ENCODE measurements at regions not wholly inside any gene's neighbourhood (a gene's known extent, or its start where the extent isn't known, plus 50 kb on each side); places are given as distances from the start of the nearest gene placed in this dataset.

GRCh38 chr2:164032995-164033394 is 297.2 kb upstream of the FIGN start:
- H3K27me3 ChIP-seq (ENCODE audit: control insufficient read depth, insufficient read depth, low read length): no peaks in the 10 kb centered on the region
- no peaks in the 10 kb centered on the region for H3K9me3 ChIP-seq (ENCODE audit: control insufficient read depth, insufficient read depth, low read length)
- ChIA-PET POLR2A (no interaction called here), CTCF (no interaction called here)
- no peak overlapping the region for H3K27ac ChIP-seq (ENCODE audit: low read depth, low read length)
- H3K4me3 ChIP-seq (ENCODE audit: low read depth, low read length): no peak overlapping the region
- no peak for DNase-seq (ENCODE audit: low read depth, low spot score)
- TF ChIP-seq, protein P1, sequence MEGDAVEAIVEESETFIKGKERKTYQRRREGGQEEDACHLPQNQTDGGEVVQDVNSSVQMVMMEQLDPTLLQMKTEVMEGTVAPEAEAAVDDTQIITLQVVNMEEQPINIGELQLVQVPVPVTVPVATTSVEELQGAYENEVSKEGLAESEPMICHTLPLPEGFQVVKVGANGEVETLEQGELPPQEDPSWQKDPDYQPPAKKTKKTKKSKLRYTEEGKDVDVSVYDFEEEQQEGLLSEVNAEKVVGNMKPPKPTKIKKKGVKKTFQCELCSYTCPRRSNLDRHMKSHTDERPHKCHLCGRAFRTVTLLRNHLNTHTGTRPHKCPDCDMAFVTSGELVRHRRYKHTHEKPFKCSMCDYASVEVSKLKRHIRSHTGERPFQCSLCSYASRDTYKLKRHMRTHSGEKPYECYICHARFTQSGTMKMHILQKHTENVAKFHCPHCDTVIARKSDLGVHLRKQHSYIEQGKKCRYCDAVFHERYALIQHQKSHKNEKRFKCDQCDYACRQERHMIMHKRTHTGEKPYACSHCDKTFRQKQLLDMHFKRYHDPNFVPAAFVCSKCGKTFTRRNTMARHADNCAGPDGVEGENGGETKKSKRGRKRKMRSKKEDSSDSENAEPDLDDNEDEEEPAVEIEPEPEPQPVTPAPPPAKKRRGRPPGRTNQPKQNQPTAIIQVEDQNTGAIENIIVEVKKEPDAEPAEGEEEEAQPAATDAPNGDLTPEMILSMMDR (IDR thresholded peaks at IDR 0.05; ENCODE audit: low read depth, low read length): no peak

- DNase-seq (ENCODE audit: low read depth, low spot score): no peak
- TF ChIP-seq, protein P1 (IDR thresholded peaks at IDR 0.05; ENCODE audit: low read depth, low read length): no peak
- Histone ChIP-seq H3K27me3 (ENCODE audit: control insufficient read depth, insufficient read depth, low read length) (no peaks in the 10 kb centered on the region), H3K4me3 (ENCODE audit: low read depth, low read length) (no peak overlapping the region), H3K27ac (ENCODE audit: low read depth, low read length) (no peak overlapping the region), H3K9me3 (ENCODE audit: control insufficient read depth, insufficient read depth, low read length) (no peaks in the 10 kb centered on the region)
- POLR2A ChIA-PET: no interaction called here
- CTCF ChIA-PET: no interaction called here
Observed at GRCh38 chr2:164030623-164031022, 294.8 kb upstream of the FIGN start.

DNA sequence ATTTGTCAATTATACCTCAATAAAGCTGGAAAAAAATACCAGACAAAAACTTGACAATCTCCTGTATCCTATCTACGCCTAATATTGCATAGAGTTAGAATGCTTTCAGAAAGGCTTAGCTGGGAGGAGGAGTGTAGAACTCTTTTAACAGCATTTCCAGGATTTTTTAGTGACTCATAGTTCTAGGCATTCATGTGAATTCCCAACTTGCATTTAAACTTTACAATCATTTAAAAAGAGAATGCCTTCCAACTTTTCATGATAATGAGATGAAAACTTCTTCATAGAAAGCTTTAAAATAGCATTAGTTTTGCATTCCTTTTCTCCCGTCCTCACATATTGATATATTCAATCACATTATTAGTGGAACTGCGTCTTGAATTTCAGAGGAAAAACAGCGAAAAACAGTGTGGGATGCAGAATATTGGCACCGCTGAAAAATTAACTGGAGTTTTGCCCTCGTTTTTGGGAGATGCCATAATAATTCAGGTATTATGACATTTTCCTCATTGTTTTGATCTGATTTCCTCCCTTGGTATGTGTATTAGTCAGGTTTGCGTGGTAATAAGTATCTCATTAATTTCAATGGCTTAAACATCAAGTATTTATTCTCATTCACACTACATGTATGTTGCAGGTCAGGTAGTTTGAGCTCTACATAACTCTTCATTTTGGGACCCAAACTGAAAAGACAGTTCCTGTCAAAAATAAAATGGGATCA is 293.2 kb upstream of the FIGN start:
- TF ChIP-seq, protein P1 (IDR thresholded peaks at IDR 0.05; ENCODE audit: low read depth, low read length): no peak
- no peaks in the 10 kb centered on the region for H3K9me3 ChIP-seq (ENCODE audit: control insufficient read depth, insufficient read depth, low read length)
- ChIA-PET CTCF (no interaction called here), POLR2A (no interaction called here)
- H3K27ac ChIP-seq (ENCODE audit: low read depth, low read length): no peak overlapping the region
- no peak for DNase-seq (ENCODE audit: low read depth, low spot score)
- H3K4me3 ChIP-seq (ENCODE audit: low read depth, low read length): no peak overlapping the region
- no peaks in the 10 kb centered on the region for H3K27me3 ChIP-seq (ENCODE audit: control insufficient read depth, insufficient read depth, low read length)

- no peaks in the 10 kb centered on the region for H3K9me3 ChIP-seq (ENCODE audit: control insufficient read depth, insufficient read depth, low read length)
- no peak overlapping the region for H3K27ac ChIP-seq (ENCODE audit: low read depth, low read length)
- ChIA-PET POLR2A (no interaction called here), CTCF (no interaction called here)
- DNase-seq (ENCODE audit: low read depth, low spot score): no peak
- no peaks in the 10 kb centered on the region for H3K27me3 ChIP-seq (ENCODE audit: control insufficient read depth, insufficient read depth, low read length)
- TF ChIP-seq, protein P1 (IDR thresholded peaks at IDR 0.05; ENCODE audit: low read depth, low read length): no peak
- H3K4me3 ChIP-seq (ENCODE audit: low read depth, low read length): no peak overlapping the region
Observed at GRCh38 chr2:164024396-164024795, 288.6 kb upstream of the FIGN start.

DNA sequence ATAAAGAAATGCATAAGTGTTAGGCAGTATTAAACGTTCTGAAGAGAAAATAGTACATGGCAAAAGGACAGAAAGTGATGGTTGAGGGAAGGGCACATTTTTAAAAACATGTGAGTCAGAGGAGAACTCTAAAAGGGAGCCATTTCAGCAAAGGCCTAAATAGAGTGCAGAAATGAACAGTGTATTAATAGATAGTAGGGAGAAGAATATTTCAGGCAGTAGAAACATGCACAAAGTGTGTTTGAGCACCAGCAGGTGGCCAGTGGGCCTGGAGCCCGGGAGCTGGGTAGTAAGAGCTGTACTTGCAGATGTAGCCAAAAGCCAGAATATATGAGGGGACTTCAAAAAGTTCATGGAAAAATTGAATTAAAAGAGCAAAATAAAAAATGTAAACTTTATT is 288.1 kb upstream of the FIGN start:
- ChIA-PET POLR2A (no interaction called here), CTCF (no interaction called here)
- TF ChIP-seq, protein P1 (IDR thresholded peaks at IDR 0.05; ENCODE audit: low read depth, low read length): no peak
- no peak for DNase-seq (ENCODE audit: low read depth, low spot score)
- Histone ChIP-seq H3K27ac (ENCODE audit: low read depth, low read length) (no peak overlapping the region), H3K4me3 (ENCODE audit: low read depth, low read length) (no peak overlapping the region), H3K9me3 (ENCODE audit: control insufficient read depth, insufficient read depth, low read length) (no peaks in the 10 kb centered on the region), H3K27me3 (ENCODE audit: control insufficient read depth, insufficient read depth, low read length) (no peaks in the 10 kb centered on the region)
